ENCODE measurements at regions not wholly inside any gene's neighbourhood (a gene's known extent, or its start where the extent isn't known, plus 50 kb on each side); places are given as distances from the start of the nearest gene placed in this dataset.

- H4K91ac ChIP-seq (ENCODE audit: insufficient read length, low read depth, low read length), result no peak overlapping the region
- Mint-ChIP-seq H3K4me1 (no peaks in the 10 kb centered on the region), H3K9me3 (peaks cover 83 to 90% of the 10 kb centered on the region in 2 experiments), H3K36me3 (ENCODE audit: insufficient read depth in 1 of 3, low read depth in 3 of 3) (peaks cover 15 to 23% (median 15%) of the 10 kb centered on the region in 3 experiments), H3K27ac (no peak overlapping the region), H3K4me3 (no peak overlapping the region), H3K27me3 (ENCODE audit: low read depth) (peaks cover 2% of the 10 kb centered on the region)
- no peak overlapping the region for H3K9ac ChIP-seq (ENCODE audit: extremely low read depth, insufficient read length, low read length)
- WGBS (ENCODE audit: extremely low coverage, insufficient read length, low lambda C conversion rate), result no CpG with 5 or more reads among the region's 6 CpGs
- no peaks in the 10 kb centered on the region for H4K20me1 ChIP-seq (ENCODE audit: control insufficient read depth, insufficient read depth, insufficient read length)
- H3K23ac ChIP-seq (ENCODE audit: insufficient read length, low read depth, low read length), result no peak overlapping the region
- no peaks in the 10 kb centered on the region for H3K23me2 ChIP-seq (ENCODE audit: insufficient read length, low read depth, low read length, poor library complexity, severe bottlenecking)
- no peaks in the 10 kb centered on the region for H3K79me1 ChIP-seq (ENCODE audit: insufficient read depth, low read depth, low read length, poor library complexity, severe bottlenecking)
- no peak for DNase-seq
- H2AK5ac ChIP-seq (ENCODE audit: insufficient read length, low read length), result no peak overlapping the region
- TF ChIP-seq CTCF (conservative IDR thresholded peaks at IDR 0.05), result no peak
- H3K9me3 ChIP-seq (ENCODE audit: control insufficient read depth, low read depth, low read length), result peaks cover 8% of the 10 kb centered on the region
- no peak overlapping the region for H3K4ac ChIP-seq (ENCODE audit: low read depth, low read length)
- H2BK12ac ChIP-seq (ENCODE audit: insufficient read length, low read depth, low read length), result no peak overlapping the region
- no peaks in the 10 kb centered on the region for H3K79me2 ChIP-seq (ENCODE audit: insufficient read depth, low read length)
- no peak overlapping the region for H2BK120ac ChIP-seq (ENCODE audit: low read depth, low read length, poor library complexity, severe bottlenecking)
- no peak overlapping the region for H2BK20ac ChIP-seq (ENCODE audit: low read depth, low read length, poor library complexity, severe bottlenecking)
- H3K56ac ChIP-seq (ENCODE audit: insufficient read length, low read depth, low read length), result no peak overlapping the region
- no peaks in the 10 kb centered on the region for H3K4me1 ChIP-seq (ENCODE audit: insufficient read depth, low read length)
- no peak overlapping the region for H4K5ac ChIP-seq (ENCODE audit: insufficient read length, low read depth, low read length)
- no peak overlapping the region for H3K18ac ChIP-seq (ENCODE audit: insufficient read length, low read depth, low read length)
- no peak overlapping the region for H2BK15ac ChIP-seq (ENCODE audit: low read depth, low read length)
- H2BK5ac ChIP-seq (ENCODE audit: insufficient read length, low read length), result no peak overlapping the region
- no peak overlapping the region for H3K27ac ChIP-seq (ENCODE audit: insufficient read length, low read depth, low read length)
- no peak overlapping the region for H3T11ph ChIP-seq (ENCODE audit: low read length)
- H4K8ac ChIP-seq (replicated peaks; ENCODE audit: insufficient read length, low read depth, low read length), result no peak overlapping the region
- no peak overlapping the region for H3K4me2 ChIP-seq (ENCODE audit: insufficient read depth, insufficient read length, low read length)
- H3K14ac ChIP-seq (ENCODE audit: insufficient read depth, low read length), result no peak overlapping the region
- no peaks in the 10 kb centered on the region for H3K27me3 ChIP-seq (ENCODE audit: insufficient read depth, low read length)
- H2AFZ ChIP-seq (ENCODE audit: low read length), result no peak overlapping the region
These were observed 269.1 kb downstream of the ZNF248 start for GRCh38 chr10:37588299-37588698.

Data from H9 (cell line).